GM12872 (cell line): ENCODE measurements at regions not wholly inside any gene's neighbourhood (a gene's known extent, or its start where the extent isn't known, plus 50 kb on each side); places are given as distances from the start of the nearest gene placed in this dataset.

Experiments used
- CTCF ChIP-seq: IDR thresholded peaks from 3 replicates; pipeline ENCODE4 v1.5.1; 2011; ENCODE audit warnings: low read depth, mild to moderate bottlenecking, low read length, moderate library complexity; ENCODE audit not compliant: insufficient read depth

- TF ChIP-seq CTCF: no peak
Observed at GRCh38 chr13:84234416-84234815, 352.1 kb upstream of the SLITRK1 start.

DNA sequence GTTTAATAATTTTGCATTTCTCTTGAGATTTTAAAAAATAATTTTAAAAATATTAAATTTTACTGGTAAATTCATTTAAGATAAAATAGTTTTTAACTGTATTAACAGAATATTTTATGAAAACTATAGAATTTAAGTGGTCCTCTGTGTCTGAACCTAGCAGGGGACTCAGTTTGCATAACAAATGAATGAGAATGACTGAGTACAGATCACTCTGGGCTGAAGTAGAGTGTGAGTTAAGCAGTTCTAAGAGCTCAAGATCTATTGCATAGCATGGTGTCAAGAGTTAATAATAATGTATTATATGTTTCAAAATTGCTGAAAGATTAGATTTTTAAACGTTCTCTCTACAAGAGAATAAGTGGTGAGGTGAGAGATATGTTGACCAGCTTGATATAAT is 348.3 kb upstream of the SLITRK1 start:
- TF ChIP-seq CTCF: no peak

- TF ChIP-seq CTCF: no peak
Observed at GRCh38 chr13:84211048-84211447, 328.8 kb upstream of the SLITRK1 start.

DNA sequence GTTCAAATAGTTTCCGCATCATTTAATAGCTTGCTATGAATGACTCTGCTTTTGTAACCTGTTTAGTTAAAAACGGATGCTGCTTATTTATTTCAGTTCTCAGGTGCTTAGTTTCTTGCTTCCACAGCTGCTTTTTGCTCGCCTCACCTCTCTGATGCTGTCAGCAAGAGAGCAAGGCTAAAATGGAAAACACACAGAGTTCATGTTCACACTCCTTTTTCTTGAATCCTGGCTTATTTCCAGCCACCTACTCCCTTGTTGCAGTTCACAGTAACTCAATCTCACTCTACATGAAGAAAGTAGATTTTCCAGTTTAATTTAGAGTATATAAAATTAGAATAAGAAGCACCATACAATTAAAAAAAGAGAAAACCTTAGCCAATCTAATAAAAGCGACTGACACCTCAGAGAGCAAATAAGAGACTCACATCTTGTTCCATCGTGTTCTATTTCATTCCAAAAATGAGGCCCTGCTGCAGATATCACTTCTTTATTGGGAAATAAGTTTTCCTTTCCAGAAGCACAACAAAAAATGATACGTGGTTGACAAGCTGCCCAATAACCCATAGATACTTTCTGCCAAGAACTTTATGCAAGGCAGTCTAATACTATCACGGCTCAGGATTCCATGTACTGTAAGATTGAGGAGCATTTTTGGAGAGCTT is 326.1 kb upstream of the SLITRK1 start:
- TF ChIP-seq CTCF: no peak

DNA sequence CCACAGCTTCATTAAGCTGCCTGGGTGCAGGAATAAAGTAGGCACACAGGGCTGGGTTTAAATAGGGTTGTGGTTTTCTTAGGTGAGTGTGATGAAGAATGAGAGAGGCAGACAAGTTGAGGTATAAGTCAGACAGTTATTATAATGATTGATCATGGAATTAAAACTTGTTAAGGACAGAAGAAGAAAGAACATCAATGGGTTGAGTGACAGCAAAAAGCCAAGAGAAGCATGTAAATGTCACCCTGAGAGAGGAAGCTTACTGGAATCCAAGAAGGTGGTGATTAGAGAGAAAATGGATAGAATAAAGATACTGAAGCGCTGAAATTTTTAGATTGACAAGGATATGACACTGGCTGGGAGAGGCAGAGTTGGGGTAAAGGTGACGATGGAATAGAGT is 325.2 kb upstream of the SLITRK1 start:
- no peak for TF ChIP-seq CTCF

- no peak for TF ChIP-seq CTCF
Observed at GRCh38 chr13:84200971-84201370, 318.7 kb upstream of the SLITRK1 start.

DNA sequence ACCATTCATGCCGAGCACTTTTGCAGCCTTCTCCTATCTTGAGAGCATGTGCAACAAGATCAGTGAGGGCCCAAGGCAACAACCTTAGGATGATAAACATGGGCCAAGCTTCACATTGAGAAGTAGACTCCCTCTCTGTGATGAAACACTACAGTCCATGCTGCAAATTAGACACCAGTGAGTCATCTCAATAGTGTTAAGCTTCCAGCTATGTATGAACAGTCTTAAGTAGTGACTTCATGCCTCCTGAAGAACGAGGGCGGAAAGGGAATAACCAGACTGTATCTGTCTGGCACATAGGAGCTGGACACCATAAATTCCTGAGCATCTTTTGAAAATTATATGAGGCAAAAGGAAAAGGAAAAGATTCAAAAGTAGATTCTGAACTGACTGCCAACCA is 309.9 kb upstream of the SLITRK1 start:
- no peak for TF ChIP-seq CTCF
